ENCODE measurements at regions not wholly inside any gene's neighbourhood (a gene's known extent, or its start where the extent isn't known, plus 50 kb on each side); places are given as distances from the start of the nearest gene placed in this dataset.

GRCh38 chr9:117470455-117470854 lies 55.6 kb upstream of the ASTN2 start:
- TF ChIP-seq ZFX (IDR thresholded peaks at IDR 0.05): no peak
- TF ChIP-seq, protein P1, sequence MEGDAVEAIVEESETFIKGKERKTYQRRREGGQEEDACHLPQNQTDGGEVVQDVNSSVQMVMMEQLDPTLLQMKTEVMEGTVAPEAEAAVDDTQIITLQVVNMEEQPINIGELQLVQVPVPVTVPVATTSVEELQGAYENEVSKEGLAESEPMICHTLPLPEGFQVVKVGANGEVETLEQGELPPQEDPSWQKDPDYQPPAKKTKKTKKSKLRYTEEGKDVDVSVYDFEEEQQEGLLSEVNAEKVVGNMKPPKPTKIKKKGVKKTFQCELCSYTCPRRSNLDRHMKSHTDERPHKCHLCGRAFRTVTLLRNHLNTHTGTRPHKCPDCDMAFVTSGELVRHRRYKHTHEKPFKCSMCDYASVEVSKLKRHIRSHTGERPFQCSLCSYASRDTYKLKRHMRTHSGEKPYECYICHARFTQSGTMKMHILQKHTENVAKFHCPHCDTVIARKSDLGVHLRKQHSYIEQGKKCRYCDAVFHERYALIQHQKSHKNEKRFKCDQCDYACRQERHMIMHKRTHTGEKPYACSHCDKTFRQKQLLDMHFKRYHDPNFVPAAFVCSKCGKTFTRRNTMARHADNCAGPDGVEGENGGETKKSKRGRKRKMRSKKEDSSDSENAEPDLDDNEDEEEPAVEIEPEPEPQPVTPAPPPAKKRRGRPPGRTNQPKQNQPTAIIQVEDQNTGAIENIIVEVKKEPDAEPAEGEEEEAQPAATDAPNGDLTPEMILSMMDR (conservative IDR thresholded peaks at IDR 0.05): no peak
- H3K27ac ChIP-seq: no peak overlapping the region

- no peak for TF ChIP-seq ZFX (IDR thresholded peaks at IDR 0.05)
- TF ChIP-seq, protein P1 (conservative IDR thresholded peaks at IDR 0.05): no peak
- no peak overlapping the region for H3K27ac ChIP-seq
Observed at GRCh38 chr9:117466111-117466510, 51.3 kb upstream of the ASTN2 start.

- TF ChIP-seq ZFX (IDR thresholded peaks at IDR 0.05): no peak
- TF ChIP-seq, protein P1 (conservative IDR thresholded peaks at IDR 0.05): no peak
- H3K27ac ChIP-seq: no peak overlapping the region
Observed at GRCh38 chr9:117465706-117466105, 50.8 kb upstream of the ASTN2 start.

DNA sequence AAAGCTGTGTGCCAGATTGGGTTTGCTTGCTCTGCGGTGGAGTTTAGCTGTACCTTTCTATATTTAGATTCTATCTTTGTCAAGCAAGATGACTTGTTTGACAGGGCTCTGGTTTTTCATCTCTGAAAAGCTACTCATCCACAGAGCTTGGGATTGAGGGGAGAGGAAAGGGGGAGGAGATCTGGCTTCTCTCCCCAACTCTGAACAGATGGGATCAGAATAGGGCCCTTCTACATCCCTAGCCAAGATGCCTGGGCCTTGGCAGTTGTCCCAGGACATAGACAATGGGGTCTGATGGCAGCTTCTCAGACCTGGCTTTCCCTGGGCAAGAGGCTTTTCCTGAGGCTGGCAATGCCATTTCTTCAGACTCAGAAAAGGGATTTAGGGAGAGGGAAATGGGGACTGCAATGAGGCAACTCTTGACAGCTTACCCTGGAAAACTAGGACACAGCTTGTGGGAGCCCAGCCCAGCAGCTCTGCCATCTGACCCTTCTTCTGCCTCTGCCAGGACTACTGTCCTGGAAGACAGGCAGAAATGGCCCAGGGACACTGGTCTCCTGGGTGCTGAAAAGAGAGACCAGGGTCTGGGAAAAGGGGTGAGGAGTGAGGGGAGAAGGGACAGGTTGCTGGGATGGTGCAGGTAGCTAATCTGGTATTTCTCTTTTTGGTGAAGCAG lies 50.2 kb upstream of the ASTN2 start:
- no peak for TF ChIP-seq ZFX (IDR thresholded peaks at IDR 0.05)
- TF ChIP-seq, protein P1 (conservative IDR thresholded peaks at IDR 0.05): no peak
- no peak overlapping the region; the same call in 1 of the 2 replicates for H3K27ac ChIP-seq
